ENCODE measurements at regions not wholly inside any gene's neighbourhood (a gene's known extent, or its start where the extent isn't known, plus 50 kb on each side); places are given as distances from the start of the nearest gene placed in this dataset.

DNA sequence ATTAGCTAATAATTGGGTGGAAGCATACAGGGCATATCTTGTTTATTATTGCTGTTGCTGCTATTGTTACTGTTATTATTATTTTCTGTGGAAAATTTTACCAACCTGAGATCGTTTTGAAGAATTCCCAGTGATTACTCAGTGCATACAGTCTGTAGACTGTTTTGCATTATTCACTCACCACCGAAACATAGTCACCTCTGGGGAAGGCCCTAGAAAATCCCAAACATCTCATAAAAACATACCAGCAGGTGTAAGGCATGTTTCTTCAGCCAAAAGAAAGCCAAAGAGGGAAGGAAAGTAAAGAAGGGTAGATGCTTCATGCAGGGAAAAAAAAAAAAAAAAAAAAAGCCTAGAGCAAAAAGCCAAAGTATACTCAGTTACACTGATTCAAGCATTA lies 647.7 kb downstream of the BCL11A start:
- TF ChIP-seq ZNF274 (IDR thresholded peaks at IDR 0.05; ENCODE audit: low read depth, low read length) (no peak), SUZ12 (IDR thresholded peaks at IDR 0.05; ENCODE audit: extremely low read depth, insufficient read depth, insufficient read length) (no peak), YY1 (IDR thresholded peaks at IDR 0.05; ENCODE audit: insufficient read depth, insufficient read length) (no peak)
- Histone ChIP-seq H3K27me3 (ENCODE audit: insufficient read depth, insufficient read length) (no peaks in the 10 kb centered on the region), H3K9ac (ENCODE audit: insufficient read length, low read depth) (no peak overlapping the region), H3K36me3 (ENCODE audit: insufficient read depth, insufficient read length, low read length) (no peaks in the 10 kb centered on the region), H3K4me3 (ENCODE audit: insufficient read length, low read depth) (no peak overlapping the region), H3K4me1 (ENCODE audit: insufficient read depth, insufficient read length) (no peaks in the 10 kb centered on the region), H3K9me3 (ENCODE audit: insufficient read depth, low read length) (no peaks in the 10 kb centered on the region)
- DNase-seq (ENCODE audit: low read depth, low spot score), result no peak

DNA sequence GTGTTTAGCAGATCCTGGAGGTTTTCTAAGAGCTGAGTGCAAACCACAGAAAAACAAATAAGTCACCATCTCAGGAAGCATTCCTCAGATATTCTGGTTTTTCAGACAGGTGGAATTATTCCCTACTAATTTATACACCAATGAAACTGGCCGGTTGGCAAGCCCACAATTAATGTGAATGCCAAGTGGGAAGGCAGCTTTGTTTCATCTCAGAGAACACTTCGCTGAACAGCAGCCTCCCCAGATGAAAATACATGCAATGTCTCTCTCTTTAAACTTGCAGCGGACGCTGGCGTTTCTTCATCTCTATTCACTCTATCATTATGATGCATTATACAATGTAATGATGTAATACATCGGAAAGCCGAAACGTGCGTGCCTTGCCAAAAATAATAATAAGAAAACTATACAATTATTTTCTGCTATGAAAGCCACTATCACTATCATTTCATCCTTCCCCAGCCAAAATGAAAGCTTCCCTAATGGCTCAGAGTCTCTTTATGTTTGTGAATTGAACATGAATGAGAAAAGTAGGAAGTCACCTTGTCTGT lies 649.4 kb downstream of the BCL11A start:
- DNase-seq (ENCODE audit: low read depth, low spot score), result no peak
- Histone ChIP-seq H3K9ac (ENCODE audit: insufficient read length, low read depth) (no peak overlapping the region), H3K9me3 (ENCODE audit: insufficient read depth, low read length) (no peaks in the 10 kb centered on the region), H3K36me3 (ENCODE audit: insufficient read depth, insufficient read length, low read length) (no peaks in the 10 kb centered on the region), H3K27me3 (ENCODE audit: insufficient read depth, insufficient read length) (no peaks in the 10 kb centered on the region), H3K4me1 (ENCODE audit: insufficient read depth, insufficient read length) (no peaks in the 10 kb centered on the region), H3K4me3 (ENCODE audit: insufficient read length, low read depth) (no peak overlapping the region)
- no peak for TF ChIP-seq SUZ12 (IDR thresholded peaks at IDR 0.05; ENCODE audit: extremely low read depth, insufficient read depth, insufficient read length)
- TF ChIP-seq ZNF274 (IDR thresholded peaks at IDR 0.05; ENCODE audit: low read depth, low read length), result no peak
- no peak for TF ChIP-seq YY1 (IDR thresholded peaks at IDR 0.05; ENCODE audit: insufficient read depth, insufficient read length)

DNA sequence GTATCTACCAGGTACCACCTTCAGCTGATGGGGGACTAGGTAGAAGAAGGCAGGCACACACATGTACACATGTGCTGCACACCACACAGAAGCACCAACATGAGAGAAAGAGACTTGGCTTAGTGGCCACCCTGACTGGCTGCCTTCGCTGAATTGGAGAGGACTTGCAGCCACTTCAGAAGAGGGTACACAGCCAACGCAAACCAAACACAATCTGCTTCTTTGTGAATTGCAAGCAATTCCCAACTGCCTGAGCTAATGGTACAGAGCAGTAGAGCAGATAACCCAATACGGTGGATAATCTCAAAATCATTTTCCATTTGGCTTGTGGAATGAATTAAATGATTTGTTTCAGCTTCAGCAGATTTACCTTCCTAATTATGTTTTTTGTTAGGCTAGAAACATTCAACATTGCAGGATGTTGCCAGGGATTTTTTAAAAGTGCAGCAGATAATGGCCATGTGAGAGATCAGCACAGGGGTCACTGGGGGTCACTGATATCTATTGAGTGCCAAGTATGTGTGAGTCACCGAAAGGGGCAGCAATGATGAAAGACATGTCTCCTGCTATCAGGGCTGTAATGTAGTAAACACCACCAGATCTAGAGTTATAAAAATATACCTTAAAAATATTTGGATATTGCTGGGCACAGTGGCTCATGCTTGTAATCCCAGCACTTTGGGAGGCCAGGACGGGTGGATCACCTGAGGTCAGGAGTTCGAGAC lies 652.6 kb downstream of the BCL11A start:
- Histone ChIP-seq H3K9me3 (ENCODE audit: insufficient read depth, low read length) (no peaks in the 10 kb centered on the region), H3K4me3 (ENCODE audit: insufficient read length, low read depth) (no peak overlapping the region), H3K36me3 (ENCODE audit: insufficient read depth, insufficient read length, low read length) (no peaks in the 10 kb centered on the region), H3K9ac (ENCODE audit: insufficient read length, low read depth) (no peak overlapping the region), H3K4me1 (ENCODE audit: insufficient read depth, insufficient read length) (no peaks in the 10 kb centered on the region), H3K27me3 (ENCODE audit: insufficient read depth, insufficient read length) (no peaks in the 10 kb centered on the region)
- TF ChIP-seq SUZ12 (IDR thresholded peaks at IDR 0.05; ENCODE audit: extremely low read depth, insufficient read depth, insufficient read length) (no peak), ZNF274 (IDR thresholded peaks at IDR 0.05; ENCODE audit: low read depth, low read length) (no peak)
- DNase-seq (ENCODE audit: low read depth, low spot score), result no peak

DNA sequence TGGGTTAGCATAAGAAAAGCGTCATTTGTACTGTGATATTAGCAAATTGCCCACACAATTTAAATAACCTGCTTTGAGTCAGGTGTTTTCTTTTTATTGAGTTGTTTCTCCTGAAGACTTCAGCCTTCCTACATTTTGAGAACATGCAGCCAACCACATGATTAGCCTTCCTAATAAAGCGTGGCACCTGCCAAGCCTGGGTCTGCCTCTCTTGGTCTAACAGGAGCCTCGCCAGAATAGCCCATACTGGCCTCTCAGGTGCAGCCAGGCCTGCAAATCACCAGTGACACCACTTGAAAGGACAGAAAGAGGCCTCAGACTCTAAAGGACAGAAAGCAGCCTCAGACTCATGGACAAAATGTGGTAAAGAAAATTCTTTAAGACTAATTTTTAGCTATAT lies 653.8 kb downstream of the BCL11A start:
- no peaks in the 10 kb centered on the region for H3K36me3 ChIP-seq (ENCODE audit: insufficient read depth, insufficient read length, low read length)
- no peak overlapping the region for H3K9ac ChIP-seq (ENCODE audit: insufficient read length, low read depth)
- H3K4me1 ChIP-seq (ENCODE audit: insufficient read depth, insufficient read length), result no peaks in the 10 kb centered on the region
- H3K9me3 ChIP-seq (ENCODE audit: insufficient read depth, low read length), result no peaks in the 10 kb centered on the region
- no peak overlapping the region for H3K4me3 ChIP-seq (ENCODE audit: insufficient read length, low read depth)
- no peak for DNase-seq (ENCODE audit: low read depth, low spot score)
- no peak for TF ChIP-seq ZNF274 (IDR thresholded peaks at IDR 0.05; ENCODE audit: low read depth, low read length)
- no peak for TF ChIP-seq SUZ12 (IDR thresholded peaks at IDR 0.05; ENCODE audit: extremely low read depth, insufficient read depth, insufficient read length)
- TF ChIP-seq YY1 (IDR thresholded peaks at IDR 0.05; ENCODE audit: insufficient read depth, insufficient read length), result no peak
- no peaks in the 10 kb centered on the region for H3K27me3 ChIP-seq (ENCODE audit: insufficient read depth, insufficient read length)

GRCh38 chr2:59896499-59897245 lies 656.8 kb downstream of the BCL11A start:
- no peak for DNase-seq (ENCODE audit: low read depth, low spot score)
- H3K4me3 ChIP-seq (ENCODE audit: insufficient read length, low read depth), result no peak overlapping the region
- TF ChIP-seq ZNF274 (IDR thresholded peaks at IDR 0.05; ENCODE audit: low read depth, low read length), result no peak
- no peak for TF ChIP-seq YY1 (IDR thresholded peaks at IDR 0.05; ENCODE audit: insufficient read depth, insufficient read length)
- H3K9me3 ChIP-seq (ENCODE audit: insufficient read depth, low read length), result no peaks in the 10 kb centered on the region
- no peak overlapping the region for H3K9ac ChIP-seq (ENCODE audit: insufficient read length, low read depth)
- H3K4me1 ChIP-seq (ENCODE audit: insufficient read depth, insufficient read length), result no peaks in the 10 kb centered on the region
- H3K36me3 ChIP-seq (ENCODE audit: insufficient read depth, insufficient read length, low read length), result no peaks in the 10 kb centered on the region
- no peaks in the 10 kb centered on the region for H3K27me3 ChIP-seq (ENCODE audit: insufficient read depth, insufficient read length)

DNA sequence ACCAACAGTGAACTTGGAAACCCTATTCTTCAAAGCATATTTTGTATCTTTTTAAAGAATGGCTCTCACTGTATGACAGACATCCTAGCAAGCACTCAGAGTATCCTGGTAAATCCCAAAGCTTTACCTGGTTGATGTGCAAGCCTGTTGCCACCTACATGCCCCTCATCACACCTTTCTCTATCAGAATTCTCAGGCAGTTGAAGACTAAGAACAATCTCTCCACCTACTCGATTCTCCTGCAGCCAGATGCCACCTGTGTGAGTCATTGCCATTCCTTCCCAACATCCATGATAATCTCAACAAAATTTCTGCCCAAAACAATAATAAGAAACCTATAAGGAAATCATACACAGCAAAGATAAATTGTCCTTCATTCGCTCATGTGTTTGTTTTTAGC lies 659.8 kb downstream of the BCL11A start:
- H3K9ac ChIP-seq (ENCODE audit: insufficient read length, low read depth), result no peak overlapping the region
- DNase-seq (ENCODE audit: low read depth, low spot score), result no peak
- no peaks in the 10 kb centered on the region for H3K36me3 ChIP-seq (ENCODE audit: insufficient read depth, insufficient read length, low read length)
- no peaks in the 10 kb centered on the region for H3K27me3 ChIP-seq (ENCODE audit: insufficient read depth, insufficient read length)
- no peak overlapping the region for H3K4me3 ChIP-seq (ENCODE audit: insufficient read length, low read depth)
- H3K4me1 ChIP-seq (ENCODE audit: insufficient read depth, insufficient read length), result no peaks in the 10 kb centered on the region
- H3K9me3 ChIP-seq (ENCODE audit: insufficient read depth, low read length), result no peaks in the 10 kb centered on the region
- TF ChIP-seq SUZ12 (IDR thresholded peaks at IDR 0.05; ENCODE audit: extremely low read depth, insufficient read depth, insufficient read length) (no peak), YY1 (IDR thresholded peaks at IDR 0.05; ENCODE audit: insufficient read depth, insufficient read length) (no peak), ZNF274 (IDR thresholded peaks at IDR 0.05; ENCODE audit: low read depth, low read length) (no peak)

- Histone ChIP-seq H3K27me3 (ENCODE audit: insufficient read depth, insufficient read length) (no peaks in the 10 kb centered on the region), H3K4me3 (ENCODE audit: insufficient read length, low read depth) (no peak overlapping the region), H3K9ac (ENCODE audit: insufficient read length, low read depth) (no peak overlapping the region), H3K36me3 (ENCODE audit: insufficient read depth, insufficient read length, low read length) (no peaks in the 10 kb centered on the region), H3K4me1 (ENCODE audit: insufficient read depth, insufficient read length) (no peaks in the 10 kb centered on the region), H3K9me3 (ENCODE audit: insufficient read depth, low read length) (no peaks in the 10 kb centered on the region)
- no peak for DNase-seq (ENCODE audit: low read depth, low spot score)
- TF ChIP-seq SUZ12 (IDR thresholded peaks at IDR 0.05; ENCODE audit: extremely low read depth, insufficient read depth, insufficient read length), result no peak
- TF ChIP-seq ZNF274 (IDR thresholded peaks at IDR 0.05; ENCODE audit: low read depth, low read length), result no peak
Observed at GRCh38 chr2:59892398-59892797, 661.1 kb downstream of the BCL11A start.
